Tibial nerve (tissue), 4 donors: ENCODE measurements at regions not wholly inside any gene's neighbourhood (a gene's known extent, or its start where the extent isn't known, plus 50 kb on each side); places are given as distances from the start of the nearest gene placed in this dataset.

ENCODE experiments used
- DNase-seq, 2 donors: peaks; one replicate each; pipeline ENCODE4 v3.0.0-alpha.2; 2019; ENCODE audit warnings: low spot score in 2 of 2
- H3K27ac ChIP-seq, 4 donors: fragments of 200-600 bp; sonication (generic) in 3 of 4; one replicate each; pipeline ENCODE4 v1.5.1; 2017 to 2019; ENCODE audit warnings: mild to moderate bottlenecking in 1 of 4
- H3K27me3 ChIP-seq, 2 donors: fragments of 200-600 bp; sonication (generic) in 1 of 2; one replicate each; pipeline versions ENCODE4 v1.5.1 to v1.6.0; 2017 to 2019
- H3K36me3 ChIP-seq, 3 donors: fragments of 200-600 bp; sonication (generic); one replicate each; pipeline ENCODE4 v1.5.1; 2018 to 2019
- H3K4me1 ChIP-seq, 4 donors: fragments of 200-600 bp; sonication (generic) in 3 of 4; one replicate each; pipeline ENCODE4 v1.5.1; 2017 to 2019
- H3K4me3 ChIP-seq, 4 donors: fragments of 200-600 bp; sonication (generic) in 3 of 4; one replicate each; pipeline ENCODE4 v1.5.1; 2017 to 2019; ENCODE audit warnings: mild to moderate bottlenecking in 1 of 4, moderate library complexity in 1 of 4
- H3K9me3 ChIP-seq, 4 donors: fragments of 200-600 bp; sonication (generic) in 3 of 4; one replicate each; pipeline ENCODE4 v1.5.1; 2017 to 2019
- EP300 ChIP-seq, 2 donors: sonication (generic); formaldehyde crosslinking; IDR thresholded peaks; one replicate each; pipeline ENCODE4 v1.6.1; 2017; ENCODE audit warnings: antibody characterized with exemption in 2 of 2, mild to moderate bottlenecking in 1 of 2
- POLR2A ChIP-seq, 2 donors: fragments of 450-650 bp; IDR thresholded peaks; one replicate each; pipeline ENCODE4 v1.6.1; 2017; ENCODE audit warnings: antibody characterized with exemption in 2 of 2, mild to moderate bottlenecking in 2 of 2, moderate library complexity in 2 of 2
- WGBS, 2 donors: methylation state at CpG; one replicate each; pipeline ENCODE4 v1.1.5; 2018; 5-methylcytosine and 5-hydroxymethylcytosine counted together
- TF ChIP-seq, protein P1 (sequence below), 5 experiments: fragments of 200-600 bp in 3 of 5; fragments of 450-650 bp in 2 of 5; sonication (generic) in 3 of 5; IDR thresholded peaks; one replicate each; pipeline ENCODE4 v1.5.1; 2016 to 2019; ENCODE audit warnings: antibody characterized with exemption in 5 of 5, mild to moderate bottlenecking in 3 of 5, moderate library complexity in 2 of 5

DNA sequence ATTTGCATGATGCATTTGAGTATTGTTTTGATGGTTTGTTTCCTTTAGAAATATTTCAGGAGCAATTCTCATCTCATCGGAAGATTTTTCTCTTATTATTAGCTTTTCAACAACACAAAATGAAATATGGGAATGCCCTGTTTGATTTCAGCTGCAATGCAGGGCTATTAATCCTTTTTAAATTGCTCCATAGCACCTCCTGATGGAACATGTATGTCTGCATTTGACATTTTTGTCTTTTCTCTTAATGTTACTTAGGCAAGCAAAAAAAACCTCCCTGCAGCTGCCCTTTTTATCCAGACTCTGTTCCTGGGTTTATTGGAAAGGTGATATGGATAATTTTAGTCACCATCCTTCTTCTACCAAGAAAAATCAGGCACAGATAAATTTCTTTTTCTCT is 895.8 kb downstream of the RPS29 start:
- Histone ChIP-seq H3K36me3 (no peaks in the 10 kb centered on the region), H3K27me3 (no peaks in the 10 kb centered on the region), H3K4me3 (no peak overlapping the region), H3K27ac (no peak overlapping the region), H3K9me3 (no peaks in the 10 kb centered on the region), H3K4me1 (no peaks in the 10 kb centered on the region)
- TF ChIP-seq EP300 (IDR thresholded peaks at IDR 0.05) (no peak), POLR2A (IDR thresholded peaks at IDR 0.05) (no peak)
- TF ChIP-seq, protein P1, sequence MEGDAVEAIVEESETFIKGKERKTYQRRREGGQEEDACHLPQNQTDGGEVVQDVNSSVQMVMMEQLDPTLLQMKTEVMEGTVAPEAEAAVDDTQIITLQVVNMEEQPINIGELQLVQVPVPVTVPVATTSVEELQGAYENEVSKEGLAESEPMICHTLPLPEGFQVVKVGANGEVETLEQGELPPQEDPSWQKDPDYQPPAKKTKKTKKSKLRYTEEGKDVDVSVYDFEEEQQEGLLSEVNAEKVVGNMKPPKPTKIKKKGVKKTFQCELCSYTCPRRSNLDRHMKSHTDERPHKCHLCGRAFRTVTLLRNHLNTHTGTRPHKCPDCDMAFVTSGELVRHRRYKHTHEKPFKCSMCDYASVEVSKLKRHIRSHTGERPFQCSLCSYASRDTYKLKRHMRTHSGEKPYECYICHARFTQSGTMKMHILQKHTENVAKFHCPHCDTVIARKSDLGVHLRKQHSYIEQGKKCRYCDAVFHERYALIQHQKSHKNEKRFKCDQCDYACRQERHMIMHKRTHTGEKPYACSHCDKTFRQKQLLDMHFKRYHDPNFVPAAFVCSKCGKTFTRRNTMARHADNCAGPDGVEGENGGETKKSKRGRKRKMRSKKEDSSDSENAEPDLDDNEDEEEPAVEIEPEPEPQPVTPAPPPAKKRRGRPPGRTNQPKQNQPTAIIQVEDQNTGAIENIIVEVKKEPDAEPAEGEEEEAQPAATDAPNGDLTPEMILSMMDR (IDR thresholded peaks at IDR 0.05): no peak
- 47 to 53% methylated on average over 1 of the region's 1 CpG for WGBS, 2 donors
- DNase-seq: no peak

DNA sequence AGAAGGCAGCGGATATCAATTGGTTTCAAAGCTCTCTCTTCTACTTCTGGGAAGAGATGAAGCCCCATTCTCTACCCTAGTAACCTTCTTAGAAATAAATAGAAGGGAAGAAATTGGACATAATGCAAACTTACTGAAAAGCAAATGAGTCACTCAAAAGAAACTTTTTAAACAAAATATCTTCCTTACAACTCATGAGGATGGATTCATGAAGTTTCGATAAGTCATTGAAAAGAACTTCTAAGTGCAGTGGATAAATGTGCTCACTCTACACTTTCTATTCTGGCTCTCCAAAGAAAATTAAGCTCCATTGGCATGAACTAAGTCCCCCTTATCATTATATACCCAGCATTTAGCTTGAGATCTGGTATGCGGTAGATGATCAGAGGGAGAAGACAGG is 899.5 kb downstream of the RPS29 start:
- no peaks in the 10 kb centered on the region for H3K9me3 ChIP-seq
- whole genome bisulfite sequencing, 2 donors: 92 to 93% methylated on average over 3 of the region's 3 CpGs
- DNase-seq: no peak
- no peak overlapping the region for H3K27ac ChIP-seq
- no peak overlapping the region for H3K4me3 ChIP-seq
- no peaks in the 10 kb centered on the region for H3K4me1 ChIP-seq
- TF ChIP-seq EP300 (IDR thresholded peaks at IDR 0.05) (no peak), POLR2A (IDR thresholded peaks at IDR 0.05) (no peak)
- TF ChIP-seq, protein P1 (IDR thresholded peaks at IDR 0.05): no peak
- H3K36me3 ChIP-seq: no peaks in the 10 kb centered on the region
- no peaks in the 10 kb centered on the region for H3K27me3 ChIP-seq

DNA sequence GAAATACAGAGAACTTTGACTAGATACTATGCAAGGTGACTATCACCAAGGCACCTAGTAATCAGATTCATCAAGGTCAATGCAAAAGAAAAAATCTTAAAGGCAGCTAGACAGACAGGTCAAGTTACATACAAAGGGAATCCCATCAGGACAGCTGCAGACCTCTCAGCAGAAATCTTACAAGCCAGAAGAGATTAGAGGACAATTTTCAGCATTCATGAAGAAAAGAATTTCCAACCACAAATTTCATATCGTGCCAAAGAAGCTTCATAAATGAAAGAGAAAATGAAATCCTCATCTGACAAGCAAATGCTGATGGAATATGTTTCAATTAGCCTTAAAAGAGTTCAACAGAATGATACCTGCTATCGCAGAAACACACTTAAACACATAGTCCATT is 913.7 kb downstream of the RPS29 start:
- no peak overlapping the region for H3K27ac ChIP-seq
- H3K9me3 ChIP-seq: no peaks in the 10 kb centered on the region
- TF ChIP-seq, protein P1 (IDR thresholded peaks at IDR 0.05): no peak
- TF ChIP-seq POLR2A (IDR thresholded peaks at IDR 0.05) (no peak), EP300 (IDR thresholded peaks at IDR 0.05) (no peak)
- no peak for DNase-seq
- H3K27me3 ChIP-seq: no peaks in the 10 kb centered on the region
- 58 to 81% methylated on average over 2 of the region's 2 CpGs for WGBS, 2 donors
- H3K4me3 ChIP-seq: no peak overlapping the region
- H3K36me3 ChIP-seq: no peaks in the 10 kb centered on the region
- H3K4me1 ChIP-seq: no peaks in the 10 kb centered on the region

DNA sequence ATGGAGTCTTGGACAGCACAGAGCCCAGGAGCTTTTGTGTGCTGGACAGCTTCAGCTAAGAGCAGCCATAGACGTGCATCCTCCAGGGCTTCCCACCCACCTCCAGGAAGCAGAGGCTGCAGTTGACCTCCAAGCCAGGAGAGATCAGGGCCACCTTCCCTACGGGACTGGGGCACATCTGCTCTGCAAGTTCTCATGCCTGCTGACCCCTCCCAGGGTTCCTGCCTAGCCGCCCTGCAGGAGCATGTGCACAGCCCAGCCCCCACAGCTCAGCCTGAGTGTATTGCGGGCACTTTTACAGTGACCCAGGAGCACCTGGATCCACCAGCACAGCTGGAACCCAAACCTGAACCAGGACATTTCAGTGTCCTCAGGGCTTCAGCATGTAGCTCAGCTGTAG is 915.2 kb downstream of the RPS29 start:
- Histone ChIP-seq H3K9me3 (no peaks in the 10 kb centered on the region), H3K36me3 (no peaks in the 10 kb centered on the region), H3K4me1 (no peaks in the 10 kb centered on the region), H3K27ac (no peak overlapping the region), H3K4me3 (no peak overlapping the region), H3K27me3 (no peaks in the 10 kb centered on the region)
- no peak for DNase-seq
- 72 to 88% methylated on average over 4 of the region's 4 CpGs for WGBS, 2 donors
- TF ChIP-seq, protein P1 (IDR thresholded peaks at IDR 0.05): no peak
- TF ChIP-seq POLR2A (IDR thresholded peaks at IDR 0.05) (no peak), EP300 (IDR thresholded peaks at IDR 0.05) (no peak)

DNA sequence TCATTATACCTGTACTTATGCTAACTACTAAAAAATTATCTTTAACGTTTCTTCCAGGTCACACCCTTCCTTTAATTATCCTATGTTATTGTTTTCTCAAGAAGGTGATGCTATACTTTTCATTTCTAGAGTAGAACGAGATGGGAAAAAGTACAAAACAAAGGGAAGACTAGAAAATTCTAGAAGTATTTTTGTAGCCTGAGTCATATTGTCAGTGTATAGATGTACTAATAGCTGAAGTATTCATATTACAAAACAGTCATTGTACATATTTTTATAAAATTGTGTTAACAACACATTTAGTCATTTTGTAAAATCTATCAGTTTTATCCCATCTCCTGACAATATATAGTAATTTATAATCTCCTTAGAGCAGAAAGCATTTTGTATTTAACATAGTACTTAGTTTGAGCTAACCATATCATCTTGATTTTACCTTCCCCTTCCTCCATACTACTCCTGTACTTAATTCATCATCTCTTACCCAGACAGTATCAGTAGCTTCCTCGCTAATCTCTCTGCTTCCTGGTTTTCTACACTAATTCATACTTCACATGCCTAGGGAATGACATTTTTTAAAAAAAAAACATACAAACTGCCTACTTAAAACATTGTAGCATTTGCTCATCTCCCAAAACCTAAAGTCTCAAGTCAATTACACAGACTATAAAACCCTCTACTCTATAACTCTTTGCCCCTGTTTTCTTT is 920.9 kb downstream of the RPS29 start:
- TF ChIP-seq POLR2A (IDR thresholded peaks at IDR 0.05) (no peak), EP300 (IDR thresholded peaks at IDR 0.05) (no peak)
- TF ChIP-seq, protein P1 (IDR thresholded peaks at IDR 0.05): no peak
- 65 to 67% methylated on average over 3 of the region's 3 CpGs for WGBS, 2 donors
- Histone ChIP-seq H3K4me3 (no peak overlapping the region), H3K36me3 (no peaks in the 10 kb centered on the region), H3K27ac (no peak overlapping the region), H3K27me3 (no peaks in the 10 kb centered on the region), H3K9me3 (peaks cover 0 to 8% (median 1%) of the 10 kb centered on the region in 4 donors), H3K4me1 (no peaks in the 10 kb centered on the region)
- DNase-seq: no peak
